GM12891 (cell line): ENCODE measurements at regions not wholly inside any gene's neighbourhood (a gene's known extent, or its start where the extent isn't known, plus 50 kb on each side); places are given as distances from the start of the nearest gene placed in this dataset.

ENCODE experiments used
- DNase-seq: peaks from one replicate; pipeline ENCODE4 v3.0.0; 2011; ENCODE audit warnings: low spot score; ENCODE audit not compliant: insufficient read length
- FAIRE-seq: peaks from 2 replicates; lab custom pipeline; 2011; peaks lifted over from hg19 to GRCh38; lab: Jason Lieb, UNC
- PAX5 ChIP-seq: IDR thresholded peaks from 2 replicates; pipeline ENCODE4 v1.6.1; 2011; ENCODE audit warnings: low read length, moderate library complexity, mild to moderate bottlenecking; ENCODE audit not compliant: insufficient read depth, severe bottlenecking
- POLR2A ChIP-seq: IDR thresholded peaks from 2 replicates; pipeline ENCODE4 v1.6.1; 2011; ENCODE audit warnings: low read depth, low read length, control low read depth
- POLR2AphosphoS5 ChIP-seq: IDR thresholded peaks from 2 replicates; pipeline ENCODE4 v1.6.1; 2011; ENCODE audit warnings: low read depth, low read length, control low read depth
- POU2F2 ChIP-seq: IDR thresholded peaks from 2 replicates; pipeline ENCODE4 v1.6.1; 2011; ENCODE audit warnings: low read depth, mild to moderate bottlenecking, control low read depth, low read length, moderate library complexity
- SPI1 ChIP-seq: IDR thresholded peaks from 2 replicates; pipeline ENCODE4 v1.6.1; 2011; ENCODE audit warnings: low read depth, low read length, control low read depth
- TAF1 ChIP-seq: IDR thresholded peaks from 2 replicates; pipeline ENCODE4 v1.6.1; 2011; ENCODE audit warnings: low read depth, low read length, control low read depth

- TF ChIP-seq SPI1, result no peak
- TF ChIP-seq POU2F2, result no peak
- no peak for TF ChIP-seq POLR2AphosphoS5
- TF ChIP-seq TAF1, result no peak
- no peak for TF ChIP-seq POLR2A
- TF ChIP-seq PAX5, result no peak
- DNase-seq (no peak), FAIRE-seq (no peak)
Measured at GRCh38 chr7:68684246-68684839, 913.9 kb upstream of the AUTS2 start.

GRCh38 chr7:68684996-68685395 lies 913.3 kb upstream of the AUTS2 start:
- FAIRE-seq (no peak), DNase-seq (no peak)
- no peak for TF ChIP-seq TAF1
- TF ChIP-seq POU2F2, result no peak
- TF ChIP-seq POLR2AphosphoS5, result no peak
- no peak for TF ChIP-seq POLR2A
- TF ChIP-seq PAX5, result no peak
- TF ChIP-seq SPI1, result no peak

- no peak for DNase-seq
- FAIRE-seq, result no peak
- TF ChIP-seq PAX5 (no peak), POLR2AphosphoS5 (no peak), POU2F2 (no peak), TAF1 (no peak), POLR2A (no peak), SPI1 (no peak)
Measured at GRCh38 chr7:68688416-68689086, 909.7 kb upstream of the AUTS2 start.

- FAIRE-seq (no peak), DNase-seq (no peak)
- TF ChIP-seq PAX5 (no peak), POU2F2 (no peak), POLR2A (no peak), POLR2AphosphoS5 (no peak), SPI1 (no peak), TAF1 (no peak)
Measured at GRCh38 chr7:68689087-68689433, 909.2 kb upstream of the AUTS2 start.

GRCh38 chr7:68691261-68692216 lies 906.7 kb upstream of the AUTS2 start:
- no peak for FAIRE-seq
- DNase-seq, result no peak
- TF ChIP-seq PAX5, result no peak

GRCh38 chr7:68692511-68692910 lies 905.8 kb upstream of the AUTS2 start:
- no peak for DNase-seq
- FAIRE-seq, result no peak
- TF ChIP-seq POLR2A, result no peak
- TF ChIP-seq POU2F2, result no peak
- no peak for TF ChIP-seq POLR2AphosphoS5
- no peak for TF ChIP-seq PAX5
- TF ChIP-seq SPI1, result no peak
- TF ChIP-seq TAF1, result no peak

GRCh38 chr7:68694656-68695055 lies 903.6 kb upstream of the AUTS2 start:
- TF ChIP-seq SPI1 (no peak), POLR2A (no peak), PAX5 (no peak), TAF1 (no peak), POU2F2 (no peak), POLR2AphosphoS5 (no peak)
- DNase-seq (no peak), FAIRE-seq (no peak)

GRCh38 chr7:68697796-68698280 lies 900.4 kb upstream of the AUTS2 start:
- FAIRE-seq, result no peak
- DNase-seq, result no peak
- TF ChIP-seq POLR2A (no peak), PAX5 (no peak), SPI1 (no peak), POLR2AphosphoS5 (no peak), TAF1 (no peak), POU2F2 (no peak)

GRCh38 chr7:68699090-68699711 lies 899.1 kb upstream of the AUTS2 start:
- DNase-seq (no peak), FAIRE-seq (no peak)
- TF ChIP-seq POLR2A, result no peak
- no peak for TF ChIP-seq SPI1
- TF ChIP-seq POLR2AphosphoS5, result no peak
- no peak for TF ChIP-seq PAX5
- TF ChIP-seq POU2F2, result no peak
- no peak for TF ChIP-seq TAF1
